Mesodermal cell (in vitro differentiated cells): ENCODE measurements at regions not wholly inside any gene's neighbourhood (a gene's known extent, or its start where the extent isn't known, plus 50 kb on each side); places are given as distances from the start of the nearest gene placed in this dataset.

Source experiments
- H3K27ac ChIP-seq: 2 replicates; pipeline ENCODE4 v1.7.0; 2013; ENCODE audit warnings: mild to moderate bottlenecking, low read depth, low read length, moderate library complexity; ENCODE audit not compliant: severe bottlenecking
- H3K36me3 ChIP-seq: 2 replicates; pipeline ENCODE4 v1.7.1; 2013; ENCODE audit warnings: mild to moderate bottlenecking, low read length, moderate library complexity; ENCODE audit not compliant: control insufficient read depth, insufficient read depth
- H3K4me1 ChIP-seq: one replicate; pipeline ENCODE4 v1.7.1; 2013; ENCODE audit warnings: mild to moderate bottlenecking, low read length; ENCODE audit not compliant: insufficient read depth, control insufficient read depth, poor library complexity, severe bottlenecking
- H3K4me3 ChIP-seq: 2 replicates; pipeline ENCODE4 v1.7.0; 2013; ENCODE audit warnings: low read length, control low read depth, mild to moderate bottlenecking; ENCODE audit not compliant: insufficient read depth, poor library complexity, severe bottlenecking; ENCODE audit errors: extremely low read depth
- H3K9me3 ChIP-seq: 2 replicates; pipeline ENCODE4 v1.7.1; 2013; ENCODE audit warnings: mild to moderate bottlenecking, low read length, moderate library complexity; ENCODE audit not compliant: control insufficient read depth
- WGBS, 2 experiments: methylation state at CpG; one replicate each; pipeline ENCODE4 v1.1.5; 2013; ENCODE audit warnings: missing lambda C conversion rate in 2 of 2; ENCODE audit not compliant: insufficient coverage in 2 of 2; 5-methylcytosine and 5-hydroxymethylcytosine counted together

GRCh38 chr1:187645651-187646050, 816.9 kb downstream of the PLA2G4A start:
- no peaks in the 10 kb centered on the region for H3K4me1 ChIP-seq
- no peak overlapping the region for H3K27ac ChIP-seq
- WGBS, 2 experiments = 95 to 96% methylated on average over 2 of the region's 2 CpGs
- H3K4me3 ChIP-seq = no peak overlapping the region
- no peaks in the 10 kb centered on the region for H3K36me3 ChIP-seq
- no peaks in the 10 kb centered on the region for H3K9me3 ChIP-seq

GRCh38 chr1:187646536-187647107, 817.9 kb downstream of the PLA2G4A start:
- WGBS, 2 experiments = 100% methylated on average over 2 of the region's 4 CpGs; no CpG with 5 or more reads in 1 of the 2 experiments

GRCh38 chr1:187648091-187648490, 819.3 kb downstream of the PLA2G4A start:
- Histone ChIP-seq H3K4me1 (no peaks in the 10 kb centered on the region), H3K36me3 (no peaks in the 10 kb centered on the region), H3K4me3 (no peak overlapping the region), H3K9me3 (no peaks in the 10 kb centered on the region), H3K27ac (no peak overlapping the region)
- no CpG with 5 or more reads among the region's 2 CpGs for WGBS, 2 experiments

More at GRCh38 chr1:187646536-187647107, 817.9 kb downstream of the PLA2G4A start:
- Histone ChIP-seq H3K36me3 (no peaks in the 10 kb centered on the region), H3K9me3 (no peaks in the 10 kb centered on the region), H3K27ac (no peak overlapping the region), H3K4me3 (no peak overlapping the region), H3K4me1 (no peaks in the 10 kb centered on the region)

- Histone ChIP-seq H3K4me1 (no peaks in the 10 kb centered on the region), H3K27ac (no peak overlapping the region), H3K4me3 (no peak overlapping the region), H3K36me3 (no peaks in the 10 kb centered on the region), H3K9me3 (no peaks in the 10 kb centered on the region)
- no CpG with 5 or more reads among the region's 2 CpGs for WGBS, 2 experiments
These were observed 825.9 kb downstream of the PLA2G4A start for GRCh38 chr1:187654635-187655034.

- Histone ChIP-seq H3K27ac (no peak overlapping the region), H3K9me3 (no peaks in the 10 kb centered on the region), H3K4me3 (no peak overlapping the region), H3K36me3 (no peaks in the 10 kb centered on the region), H3K4me1 (no peaks in the 10 kb centered on the region)
These were observed 826.4 kb downstream of the PLA2G4A start for GRCh38 chr1:187655104-187655503.

- Histone ChIP-seq H3K27ac (no peak overlapping the region), H3K9me3 (no peaks in the 10 kb centered on the region), H3K4me3 (no peak overlapping the region), H3K4me1 (no peaks in the 10 kb centered on the region), H3K36me3 (no peaks in the 10 kb centered on the region)
- 100% methylated on average over 1 of the region's 2 CpGs for WGBS, 2 experiments
These were observed 836.7 kb downstream of the PLA2G4A start for GRCh38 chr1:187665483-187665882.

GRCh38 chr1:187680823-187681222, 852.1 kb downstream of the PLA2G4A start:
- 80 to 83% methylated on average over 1 of the region's 1 CpG for WGBS, 2 experiments
- Histone ChIP-seq H3K27ac (peak overlapping the region; percentile 24), H3K9me3 (no peaks in the 10 kb centered on the region), H3K4me3 (no peak overlapping the region), H3K4me1 (no peaks in the 10 kb centered on the region), H3K36me3 (no peaks in the 10 kb centered on the region)

GRCh38 chr1:187682112-187682511, 853.4 kb downstream of the PLA2G4A start:
- WGBS, 2 experiments = no CpG with 5 or more reads among the region's 2 CpGs
- H3K4me1 ChIP-seq = no peaks in the 10 kb centered on the region
- no peaks in the 10 kb centered on the region for H3K9me3 ChIP-seq
- no peak overlapping the region for H3K4me3 ChIP-seq
- H3K36me3 ChIP-seq = no peaks in the 10 kb centered on the region
- no peak overlapping the region for H3K27ac ChIP-seq

- Histone ChIP-seq H3K4me1 (no peaks in the 10 kb centered on the region), H3K36me3 (no peaks in the 10 kb centered on the region), H3K4me3 (no peak overlapping the region), H3K27ac (no peak overlapping the region), H3K9me3 (no peaks in the 10 kb centered on the region)
These were observed 856.6 kb downstream of the PLA2G4A start for GRCh38 chr1:187685333-187685732.

- no peak overlapping the region for H3K4me3 ChIP-seq
- H3K36me3 ChIP-seq = no peaks in the 10 kb centered on the region
- H3K9me3 ChIP-seq = no peaks in the 10 kb centered on the region
- H3K4me1 ChIP-seq = no peaks in the 10 kb centered on the region
- H3K27ac ChIP-seq = no peak overlapping the region
These were observed 860.4 kb downstream of the PLA2G4A start for GRCh38 chr1:187689129-187689528.

GRCh38 chr1:187691439-187691838, 862.7 kb downstream of the PLA2G4A start:
- Histone ChIP-seq H3K36me3 (no peaks in the 10 kb centered on the region), H3K27ac (no peak overlapping the region), H3K4me1 (no peaks in the 10 kb centered on the region), H3K4me3 (no peak overlapping the region), H3K9me3 (no peaks in the 10 kb centered on the region)
- WGBS, 2 experiments = 83% methylated on average over 1 of the region's 2 CpGs; no CpG with 5 or more reads in 1 of the 2 experiments
